ENCODE measurements at regions not wholly inside any gene's neighbourhood (a gene's known extent, or its start where the extent isn't known, plus 50 kb on each side); places are given as distances from the start of the nearest gene placed in this dataset.

- no peak for TF ChIP-seq CTCF (IDR thresholded peaks at IDR 0.05; ENCODE audit: borderline replicate concordance, extremely low read depth, low read length, poor library complexity, severe bottlenecking)
- TF ChIP-seq EZH2 (IDR thresholded peaks at IDR 0.05; ENCODE audit: borderline replicate concordance, low read depth, low read length, severe bottlenecking): no peak
Observed at GRCh38 chr4:111921714-111922113, 223.5 kb upstream of the FAM241A start.

All from DND-41 (cell line).